AG04450 (cell line): ENCODE measurements at regions not wholly inside any gene's neighbourhood (a gene's known extent, or its start where the extent isn't known, plus 50 kb on each side); places are given as distances from the start of the nearest gene placed in this dataset.

Experiments
- CTCF ChIA-PET: fragments of 300-600, 350-600 bp; formaldehyde crosslinking; extraction: SDS; loops from one replicate; lab custom pipeline; 2022; ENCODE audit warnings: antibody characterized with exemption, inconsistent platforms; lab: Charles Lee
- POLR2A ChIA-PET: fragments of 350-600 bp; formaldehyde crosslinking; extraction: SDS; loops from one replicate; lab custom pipeline; 2021; ENCODE audit warnings: antibody characterized with exemption, inconsistent platforms; lab: Yijun Ruan, JAX
- DNase-seq: peaks from one replicate; pipeline ENCODE4 v3.0.0-alpha.2; 2011; ENCODE audit warnings: low read depth, low spot score
- H3K27ac ChIP-seq: one replicate; pipeline ENCODE4 v1.5.1; 2012; ENCODE audit warnings: low read depth, low read length, control low read depth
- H3K27me3 ChIP-seq: one replicate; pipeline ENCODE4 v1.6.0; 2012; ENCODE audit warnings: low read length; ENCODE audit not compliant: control insufficient read depth, insufficient read depth
- H3K4me3 ChIP-seq: 2 replicates; pipeline ENCODE4 v1.5.1; 2011; ENCODE audit warnings: mild to moderate bottlenecking, low read depth, low read length, control low read depth
- H3K9me3 ChIP-seq: 2 replicates; pipeline ENCODE4 v1.5.1; 2012; ENCODE audit warnings: low read length; ENCODE audit not compliant: control insufficient read depth, insufficient read depth
- TF ChIP-seq, protein P1 (sequence below): IDR thresholded peaks from 2 replicates; pipeline ENCODE4 v1.5.1; 2011; ENCODE audit warnings: low read depth, low read length, control low read depth, inconsistent platforms

DNA sequence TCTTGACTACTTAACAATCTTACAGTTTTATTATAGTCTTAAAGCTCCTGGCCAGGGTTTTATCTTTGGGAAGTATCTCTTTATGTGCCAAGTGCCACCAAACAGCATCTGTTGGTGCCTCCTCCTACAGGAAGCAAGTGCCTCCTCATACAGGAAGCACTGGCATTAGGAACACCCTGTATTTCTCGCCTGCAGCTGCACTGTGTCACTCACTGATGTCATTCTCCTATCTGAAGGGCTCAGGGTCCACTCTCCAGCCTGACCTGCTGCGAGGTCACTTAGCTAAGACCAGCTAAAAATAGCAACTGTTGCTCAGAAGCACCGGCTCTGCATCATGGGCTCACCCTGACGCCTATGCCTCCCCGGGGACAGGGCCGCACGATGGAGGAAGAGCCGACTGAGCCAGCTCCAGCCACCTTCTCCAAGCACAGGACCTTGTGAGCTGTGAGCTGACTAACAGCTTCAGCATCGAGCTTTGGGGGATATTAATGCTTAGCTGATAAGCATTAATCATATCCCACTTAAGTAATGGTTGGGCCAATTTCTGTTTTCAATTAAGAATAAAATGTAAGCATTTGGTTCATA is 66.3 kb upstream of the CD93 start:
- ChIA-PET CTCF (interaction anchor here (1.2 kb wide), 1 partner anchor 9 kb away, joined by 3 read pairs; no protein-coding TSS in a partner anchor), POLR2A (interaction anchor here (0.6 kb wide), 2 partner anchors 10 to 20 kb away, joined by 3 read pairs; no protein-coding TSS in a partner anchor)
- peak overlapping the region; percentile 61 for H3K27ac ChIP-seq

DNA sequence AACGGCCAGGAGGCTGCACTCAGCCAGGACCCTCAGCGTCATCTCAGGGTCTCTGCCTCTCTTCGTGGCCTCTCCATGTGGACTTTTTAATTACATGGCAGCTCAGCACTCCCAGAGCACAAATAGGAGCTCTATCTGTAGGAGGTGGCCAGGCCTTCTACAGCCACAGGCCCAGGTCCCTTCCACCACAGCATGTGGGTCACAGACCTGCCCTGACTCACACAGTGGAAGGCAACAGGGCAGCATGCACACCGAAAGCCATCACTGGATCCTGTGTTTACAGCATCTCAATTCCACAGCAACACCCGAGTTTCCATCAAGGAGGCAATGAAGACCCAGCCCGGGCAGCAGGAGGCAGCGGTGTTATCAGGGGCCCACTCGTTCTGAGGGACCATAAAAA is 65.8 kb upstream of the CD93 start:
- ChIA-PET CTCF (interaction anchor here (1.2 kb wide), 1 partner anchor 9 kb away, joined by 3 read pairs; no protein-coding TSS in a partner anchor), POLR2A (no interaction called here)
- H3K27me3 ChIP-seq: no peaks in the 10 kb centered on the region
- H3K4me3 ChIP-seq: no peak overlapping the region
- TF ChIP-seq, protein P1, sequence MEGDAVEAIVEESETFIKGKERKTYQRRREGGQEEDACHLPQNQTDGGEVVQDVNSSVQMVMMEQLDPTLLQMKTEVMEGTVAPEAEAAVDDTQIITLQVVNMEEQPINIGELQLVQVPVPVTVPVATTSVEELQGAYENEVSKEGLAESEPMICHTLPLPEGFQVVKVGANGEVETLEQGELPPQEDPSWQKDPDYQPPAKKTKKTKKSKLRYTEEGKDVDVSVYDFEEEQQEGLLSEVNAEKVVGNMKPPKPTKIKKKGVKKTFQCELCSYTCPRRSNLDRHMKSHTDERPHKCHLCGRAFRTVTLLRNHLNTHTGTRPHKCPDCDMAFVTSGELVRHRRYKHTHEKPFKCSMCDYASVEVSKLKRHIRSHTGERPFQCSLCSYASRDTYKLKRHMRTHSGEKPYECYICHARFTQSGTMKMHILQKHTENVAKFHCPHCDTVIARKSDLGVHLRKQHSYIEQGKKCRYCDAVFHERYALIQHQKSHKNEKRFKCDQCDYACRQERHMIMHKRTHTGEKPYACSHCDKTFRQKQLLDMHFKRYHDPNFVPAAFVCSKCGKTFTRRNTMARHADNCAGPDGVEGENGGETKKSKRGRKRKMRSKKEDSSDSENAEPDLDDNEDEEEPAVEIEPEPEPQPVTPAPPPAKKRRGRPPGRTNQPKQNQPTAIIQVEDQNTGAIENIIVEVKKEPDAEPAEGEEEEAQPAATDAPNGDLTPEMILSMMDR: no peak; the same call in 1 of the 2 replicates
- no peak for DNase-seq
- H3K9me3 ChIP-seq: no peaks in the 10 kb centered on the region
- H3K27ac ChIP-seq: peak overlapping the region; percentile 61

More for the DNA sequence above, 66.3 kb upstream of the CD93 start:
- H3K27me3 ChIP-seq: no peaks in the 10 kb centered on the region
- DNase-seq: no peak
- TF ChIP-seq, protein P1: no peak
- no peak overlapping the region for H3K4me3 ChIP-seq
- no peaks in the 10 kb centered on the region for H3K9me3 ChIP-seq

DNA sequence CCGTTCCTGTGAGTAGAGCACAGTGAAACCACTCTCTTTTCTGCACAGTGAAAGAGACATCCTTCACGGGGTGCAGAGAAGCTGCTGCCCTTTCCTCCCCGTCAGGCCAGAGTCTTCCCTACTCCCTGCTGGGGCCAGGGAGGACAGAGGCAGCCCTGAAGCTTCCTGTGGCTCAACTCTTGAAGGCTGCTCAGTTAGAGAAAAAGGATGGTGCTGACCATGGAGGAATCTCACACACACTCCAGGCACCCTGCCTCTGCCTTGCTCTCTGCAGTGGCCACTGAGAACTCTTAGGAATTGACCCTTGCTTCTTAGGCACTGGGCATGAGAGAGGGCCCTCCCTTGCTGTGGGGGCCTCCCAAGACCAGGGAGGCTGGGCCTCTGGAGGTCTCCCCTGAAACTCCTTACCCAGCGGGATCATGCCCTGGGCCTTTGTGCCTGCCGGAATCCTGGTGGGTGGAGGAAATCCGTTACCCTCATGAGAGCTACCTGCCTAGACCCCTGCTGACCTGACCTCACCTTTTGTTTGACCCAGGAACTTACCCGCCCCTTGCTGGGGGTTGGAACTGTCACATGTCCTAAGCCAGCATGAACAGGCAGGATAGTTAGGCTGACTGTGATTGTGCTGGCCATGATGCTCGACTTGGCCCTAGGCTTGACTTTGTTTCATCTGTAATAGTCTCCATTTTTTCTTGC is 65.0 kb upstream of the CD93 start:
- 0 out of 2 replicates have a peak, but pooled peaks cover 2% of the 10 kb centered on the region for H3K9me3 ChIP-seq
- ChIA-PET CTCF (no interaction called here), POLR2A (no interaction called here)

DNA sequence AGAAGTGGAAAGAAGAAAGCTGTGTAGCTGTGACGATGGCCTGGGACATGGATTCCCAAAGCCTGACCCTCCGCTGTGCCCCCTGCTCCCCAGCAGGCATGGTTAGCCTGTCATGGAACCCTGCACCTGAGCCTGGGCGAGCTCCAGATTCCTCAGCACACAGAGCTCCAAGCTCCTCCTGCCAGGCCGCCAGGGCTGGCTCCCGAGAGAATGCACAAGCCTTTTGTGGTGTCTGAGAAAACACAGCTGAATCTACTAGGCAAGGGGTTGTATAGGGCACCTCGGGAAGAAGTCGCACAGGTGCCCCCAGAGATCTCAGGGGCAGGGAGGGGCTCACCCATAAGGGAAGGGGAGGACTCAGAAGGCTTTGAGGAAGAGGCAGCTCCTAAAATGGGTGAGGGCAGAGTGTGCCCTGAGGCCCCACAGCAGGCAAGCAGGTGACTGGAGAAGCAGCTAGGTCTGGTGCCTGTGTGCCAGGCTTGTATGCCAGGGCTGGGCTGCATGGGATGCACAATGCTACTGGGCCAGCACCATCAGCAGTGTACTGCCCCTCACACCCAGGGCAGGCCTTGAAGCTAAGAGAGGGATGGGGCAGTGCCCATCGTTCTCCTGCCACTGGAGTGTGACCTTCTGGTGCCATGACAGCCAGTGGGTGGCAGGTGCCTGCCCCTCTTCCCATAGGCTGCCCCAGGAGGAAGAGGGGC is 64.3 kb upstream of the CD93 start:
- H3K4me3 ChIP-seq: no peak overlapping the region
- CTCF ChIA-PET: no interaction called here
- H3K27me3 ChIP-seq: no peaks in the 10 kb centered on the region
- no peak for DNase-seq
- no peak overlapping the region for H3K27ac ChIP-seq
- POLR2A ChIA-PET: no interaction called here
- 0 out of 2 replicates have a peak, but pooled peaks cover 2% of the 10 kb centered on the region for H3K9me3 ChIP-seq
- TF ChIP-seq, protein P1: no peak

More for the DNA sequence above, 65.0 kb upstream of the CD93 start:
- H3K4me3 ChIP-seq: no peak overlapping the region
- no peaks in the 10 kb centered on the region for H3K27me3 ChIP-seq
- H3K27ac ChIP-seq: no peak overlapping the region
- DNase-seq: no peak
- TF ChIP-seq, protein P1: no peak
